DMS114 treated with DMSO at 0.1 percent for 48 hours (cell line): ENCODE measurements at regions not wholly inside any gene's neighbourhood (a gene's known extent, or its start where the extent isn't known, plus 50 kb on each side); places are given as distances from the start of the nearest gene placed in this dataset.
"Not testable (repeated sequence)": the region's sequence is repeated elsewhere in the genome, so short reads cannot be mapped to it uniquely, and the experiment has no call there.

Source experiments
- DNase-seq: peaks from one replicate; lab custom pipeline; 2025; ENCODE audit not compliant: unreplicated experiment; lab: John Stamatoyannopoulos, UW

GRCh38 chr2:31664949-31665724 is 84.4 kb upstream of the SRD5A2 start:
- no peak for DNase-seq

- DNase-seq: no peak
These were observed 80.1 kb upstream of the SRD5A2 start for GRCh38 chr2:31660812-31661335.

- no peak for DNase-seq
These were observed 79.4 kb upstream of the SRD5A2 start for GRCh38 chr2:31660165-31660564.

GRCh38 chr2:31654241-31654640 is 73.5 kb upstream of the SRD5A2 start:
- no peak for DNase-seq

GRCh38 chr2:31651736-31652135 is 71.0 kb upstream of the SRD5A2 start:
- DNase-seq: no peak

GRCh38 chr2:31651267-31651666 is 70.5 kb upstream of the SRD5A2 start:
- DNase-seq: no peak

GRCh38 chr2:31644551-31644950 is 63.8 kb upstream of the SRD5A2 start:
- no peak for DNase-seq

GRCh38 chr2:31642707-31643106 is 62.0 kb upstream of the SRD5A2 start:
- no peak for DNase-seq

- not testable (repeated sequence) for DNase-seq
These were observed 51.5 kb upstream of the SRD5A2 start for GRCh38 chr2:31632201-31632600.
